ENCODE measurements at regions not wholly inside any gene's neighbourhood (a gene's known extent, or its start where the extent isn't known, plus 50 kb on each side); places are given as distances from the start of the nearest gene placed in this dataset.

- intact Hi-C loops (cut with DNase I) = no loop called here
- H3K36me3 ChIP-seq = no peaks in the 10 kb centered on the region
- DNase-seq = no peak
- no peak for TF ChIP-seq CTCF (IDR thresholded peaks at IDR 0.05)
- TF ChIP-seq POLR2A (IDR thresholded peaks at IDR 0.05) = no peak
- 89 to 92% methylated on average over 2 of the region's 2 CpGs for WGBS, 2 donors
- H3K27ac ChIP-seq = no peak overlapping the region
- no peaks in the 10 kb centered on the region for H3K4me1 ChIP-seq
- H3K9me3 ChIP-seq = no peaks in the 10 kb centered on the region
- H3K4me3 ChIP-seq = no peak overlapping the region
- H3K27me3 ChIP-seq = no peaks in the 10 kb centered on the region
Measured at GRCh38 chr13:47463002-47463401, 538.1 kb downstream of the SUCLA2 start.

GRCh38 chr13:47461816-47462215 lies 539.3 kb downstream of the SUCLA2 start:
- no peak for DNase-seq
- Histone ChIP-seq H3K4me3 (no peak overlapping the region), H3K9me3 (no peaks in the 10 kb centered on the region), H3K27me3 (no peaks in the 10 kb centered on the region), H3K27ac (no peak overlapping the region), H3K4me1 (peaks cover 0 to 8% (median 4%) of the 10 kb centered on the region in 3 donors), H3K36me3 (no peaks in the 10 kb centered on the region)
- 40 to 41% methylated on average over 1 of the region's 1 CpG for WGBS, 2 donors
- intact Hi-C loops (cut with DNase I) = no loop called here
- no peak for TF ChIP-seq POLR2A (IDR thresholded peaks at IDR 0.05)
- no peak for TF ChIP-seq CTCF (IDR thresholded peaks at IDR 0.05)

GRCh38 chr13:47459512-47459911 lies 541.6 kb downstream of the SUCLA2 start:
- TF ChIP-seq CTCF (IDR thresholded peaks at IDR 0.05) (no peak), POLR2A (IDR thresholded peaks at IDR 0.05) (no peak)
- no peak overlapping the region for H3K4me3 ChIP-seq
- peaks cover 0 to 8% (median 4%) of the 10 kb centered on the region in 3 donors for H3K4me1 ChIP-seq
- no peak overlapping the region for H3K27ac ChIP-seq
- no peak for DNase-seq
- no peaks in the 10 kb centered on the region for H3K36me3 ChIP-seq
- intact Hi-C loops (cut with DNase I) = no loop called here
- no peaks in the 10 kb centered on the region for H3K27me3 ChIP-seq
- no peaks in the 10 kb centered on the region for H3K9me3 ChIP-seq
- 25 to 29% methylated on average over 2 of the region's 2 CpGs for WGBS, 2 donors

- no peaks in the 10 kb centered on the region for H3K9me3 ChIP-seq
- no peak overlapping the region for H3K27ac ChIP-seq
- H3K4me3 ChIP-seq = no peak overlapping the region
- intact Hi-C loops (cut with DNase I) = no loop called here
- no peaks in the 10 kb centered on the region for H3K27me3 ChIP-seq
- peaks cover 0 to 8% (median 4%) of the 10 kb centered on the region in 3 donors for H3K4me1 ChIP-seq
- H3K36me3 ChIP-seq = no peaks in the 10 kb centered on the region
- TF ChIP-seq POLR2A (IDR thresholded peaks at IDR 0.05) (no peak), CTCF (IDR thresholded peaks at IDR 0.05) (no peak)
- no peak for DNase-seq
Measured at GRCh38 chr13:47457626-47458025, 543.4 kb downstream of the SUCLA2 start.

GRCh38 chr13:47455626-47456025 lies 545.4 kb downstream of the SUCLA2 start:
- DNase-seq = no peak
- Histone ChIP-seq H3K9me3 (no peaks in the 10 kb centered on the region), H3K36me3 (no peaks in the 10 kb centered on the region), H3K4me1 (peaks cover 0 to 8% (median 4%) of the 10 kb centered on the region in 3 donors), H3K27me3 (no peaks in the 10 kb centered on the region), H3K27ac (no peak overlapping the region), H3K4me3 (no peak overlapping the region)
- TF ChIP-seq CTCF (IDR thresholded peaks at IDR 0.05) (no peak), POLR2A (IDR thresholded peaks at IDR 0.05) (no peak)
- intact Hi-C loops (cut with DNase I) = no loop called here
